ENCODE measurements at regions not wholly inside any gene's neighbourhood (a gene's known extent, or its start where the extent isn't known, plus 50 kb on each side); places are given as distances from the start of the nearest gene placed in this dataset.
"Not testable (repeated sequence)": the region's sequence is repeated elsewhere in the genome, so short reads cannot be mapped to it uniquely, and the experiment has no call there.

GRCh38 chrY:12425506-12425905, 275.5 kb upstream of the USP9Y start:
- in situ Hi-C loops (cut with MboI), result no loop called here
- TF ChIP-seq EZH2phosphoT487 (IDR thresholded peaks at IDR 0.05; ENCODE audit: insufficient read depth, low read depth) (no peak), EZH2 (IDR thresholded peaks at IDR 0.05; ENCODE audit: insufficient read depth, poor library complexity, severe bottlenecking) (no peak)
- no peaks in the 10 kb centered on the region for H3F3A ChIP-seq (ENCODE audit: insufficient read depth)

DNA sequence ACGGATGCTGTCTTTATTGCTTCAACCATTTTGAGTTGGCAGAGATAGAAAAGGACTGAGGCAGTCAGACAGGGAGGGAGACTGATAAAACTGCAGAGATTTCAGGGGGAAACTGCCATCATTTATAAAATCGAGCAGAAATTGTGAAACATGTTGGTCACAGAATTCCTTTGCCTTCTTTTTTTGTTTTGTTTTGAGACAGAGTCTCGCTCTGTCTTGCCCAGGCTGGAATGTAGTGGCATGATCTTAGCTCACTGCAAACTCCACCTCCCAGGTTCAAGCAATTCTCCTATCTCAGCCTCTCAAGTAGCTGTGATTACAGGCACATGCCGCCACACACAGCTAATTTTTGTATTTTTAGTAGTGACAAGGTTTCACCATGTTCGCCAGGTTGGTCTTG, 273.7 kb upstream of the USP9Y start:
- Histone ChIP-seq H3K4me1 (ENCODE audit: insufficient read depth) (no peaks in the 10 kb centered on the region), H3K9me3 (ENCODE audit: low read depth) (no peaks in the 10 kb centered on the region), H3F3A (ENCODE audit: insufficient read depth) (no peaks in the 10 kb centered on the region), H4K20me1 (ENCODE audit: insufficient read depth) (no peaks in the 10 kb centered on the region), H3K79me2 (ENCODE audit: insufficient read depth) (no peaks in the 10 kb centered on the region), H3K9ac (no peak overlapping the region), H2AFZ (no peak overlapping the region), H3K4me2 (ENCODE audit: unreplicated experiment) (no peak overlapping the region), H3K4me3 (no peak overlapping the region), H3K27me3 (replicated peaks; ENCODE audit: insufficient read depth) (no peaks in the 10 kb centered on the region), H3K36me3 (ENCODE audit: low read depth) (no peaks in the 10 kb centered on the region), H3K27ac (no peak overlapping the region), H3K9me2 (ENCODE audit: insufficient read depth) (no peaks in the 10 kb centered on the region)
- 47 to 57% methylated on average over 5 of the region's 5 CpGs for WGBS, 2 experiments (ENCODE audit: low coverage in 1 of 2, low lambda C conversion rate in 2 of 2, missing lambda C conversion rate in 2 of 2)
- in situ Hi-C loops (cut with MboI), result no loop called here
- DNase-seq, result no peak
- TF ChIP-seq EZH2 (IDR thresholded peaks at IDR 0.05; ENCODE audit: insufficient read depth, poor library complexity, severe bottlenecking) (no peak), EZH2phosphoT487 (IDR thresholded peaks at IDR 0.05; ENCODE audit: insufficient read depth, low read depth) (no peak)

More at GRCh38 chrY:12425506-12425905, 275.5 kb upstream of the USP9Y start:
- no peaks in the 10 kb centered on the region for H3K9me2 ChIP-seq (ENCODE audit: insufficient read depth)
- 17 to 25% methylated on average over 4 to 5 of the region's 6 CpGs for WGBS, 2 experiments (ENCODE audit: low coverage in 1 of 2, low lambda C conversion rate in 2 of 2, missing lambda C conversion rate in 2 of 2)
- H3K4me3 ChIP-seq, result no peak overlapping the region
- H3K27ac ChIP-seq, result no peak overlapping the region
- no peak for DNase-seq
- H3K9me3 ChIP-seq (ENCODE audit: low read depth), result no peaks in the 10 kb centered on the region
- no peaks in the 10 kb centered on the region for H3K4me1 ChIP-seq (ENCODE audit: insufficient read depth)
- H3K79me2 ChIP-seq (ENCODE audit: insufficient read depth), result no peaks in the 10 kb centered on the region
- H4K20me1 ChIP-seq (ENCODE audit: insufficient read depth), result no peaks in the 10 kb centered on the region
- H3K9ac ChIP-seq, result no peak overlapping the region
- no peaks in the 10 kb centered on the region for H3K36me3 ChIP-seq (ENCODE audit: low read depth)
- no peak overlapping the region for H2AFZ ChIP-seq
- H3K4me2 ChIP-seq (ENCODE audit: unreplicated experiment), result no peak overlapping the region
- no peaks in the 10 kb centered on the region for H3K27me3 ChIP-seq (replicated peaks; ENCODE audit: insufficient read depth)

DNA sequence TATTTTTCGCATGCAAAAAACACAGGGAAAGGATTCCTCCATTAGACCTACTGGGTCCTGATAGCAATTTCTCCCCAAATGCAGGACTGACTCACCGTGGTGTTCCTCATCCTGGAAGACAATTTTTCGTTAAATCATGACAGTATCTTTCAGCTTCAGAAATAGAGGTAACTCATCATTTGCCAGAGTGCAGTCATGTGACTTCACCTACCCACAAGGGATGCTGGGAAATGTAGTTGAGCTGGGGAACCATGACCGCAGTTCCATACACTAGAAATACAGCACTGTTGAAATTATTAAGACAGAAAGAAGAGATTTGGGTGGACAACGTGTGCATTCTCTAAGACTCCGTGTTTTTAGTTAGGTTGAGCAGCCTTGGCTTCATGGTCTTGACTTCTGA, 269.5 kb upstream of the USP9Y start:
- Histone ChIP-seq H3K36me3 (ENCODE audit: low read depth) (no peaks in the 10 kb centered on the region), H3K27me3 (replicated peaks; ENCODE audit: insufficient read depth) (no peaks in the 10 kb centered on the region), H4K20me1 (ENCODE audit: insufficient read depth) (no peaks in the 10 kb centered on the region), H3K4me3 (no peak overlapping the region), H2AFZ (no peak overlapping the region), H3K9me2 (ENCODE audit: insufficient read depth) (no peaks in the 10 kb centered on the region), H3K27ac (no peak overlapping the region), H3K4me2 (ENCODE audit: unreplicated experiment) (no peak overlapping the region), H3F3A (ENCODE audit: insufficient read depth) (no peaks in the 10 kb centered on the region), H3K9me3 (ENCODE audit: low read depth) (no peaks in the 10 kb centered on the region), H3K4me1 (ENCODE audit: insufficient read depth) (no peaks in the 10 kb centered on the region), H3K9ac (no peak overlapping the region), H3K79me2 (ENCODE audit: insufficient read depth) (no peaks in the 10 kb centered on the region)
- in situ Hi-C loops (cut with MboI), result no loop called here
- WGBS, 2 experiments (ENCODE audit: low coverage in 1 of 2, low lambda C conversion rate in 2 of 2, missing lambda C conversion rate in 2 of 2), result 14 to 18% methylated on average over 6 of the region's 6 CpGs
- no peak for TF ChIP-seq EZH2 (IDR thresholded peaks at IDR 0.05; ENCODE audit: insufficient read depth, poor library complexity, severe bottlenecking)
- no peak for TF ChIP-seq EZH2phosphoT487 (IDR thresholded peaks at IDR 0.05; ENCODE audit: insufficient read depth, low read depth)
- peak; percentile 12 for DNase-seq

DNA sequence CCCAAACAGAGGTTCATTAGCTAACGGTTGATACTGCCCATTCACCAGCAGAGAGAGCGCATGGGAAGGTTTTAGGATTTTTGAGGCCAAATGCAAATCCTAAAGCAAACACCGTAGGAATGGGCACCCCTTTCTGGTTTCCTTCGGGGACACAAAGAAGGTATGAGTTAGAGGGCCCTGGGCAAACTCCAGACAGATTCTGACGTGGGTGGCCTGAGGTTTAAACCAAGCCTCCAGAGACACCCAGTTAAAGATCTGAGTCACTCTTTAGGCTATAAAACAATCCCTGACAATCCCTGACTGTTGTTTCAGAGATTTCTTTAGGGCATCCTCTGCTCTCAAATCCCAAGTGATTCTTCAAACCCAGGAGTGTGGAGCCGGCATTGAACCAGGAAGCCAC, 262.2 kb upstream of the USP9Y start:
- H3F3A ChIP-seq (ENCODE audit: insufficient read depth); H3K9me2 ChIP-seq (ENCODE audit: insufficient read depth); H3K4me1 ChIP-seq (ENCODE audit: insufficient read depth); H4K20me1 ChIP-seq (ENCODE audit: insufficient read depth); DNase-seq; H3K4me3 ChIP-seq; H3K79me2 ChIP-seq (ENCODE audit: insufficient read depth); H3K27ac ChIP-seq; H3K27me3 ChIP-seq (replicated peaks; ENCODE audit: insufficient read depth); in situ Hi-C loops (cut with MboI); H2AFZ ChIP-seq; H3K9ac ChIP-seq; H3K9me3 ChIP-seq (ENCODE audit: low read depth); H3K4me2 ChIP-seq (ENCODE audit: unreplicated experiment); H3K36me3 ChIP-seq (ENCODE audit: low read depth): not testable (repeated sequence)
- WGBS, 2 experiments (ENCODE audit: low coverage in 1 of 2, low lambda C conversion rate in 2 of 2, missing lambda C conversion rate in 2 of 2), result 33 to 36% methylated on average over 3 to 5 of the region's 6 CpGs

GRCh38 chrY:12444200-12444599, 256.8 kb upstream of the USP9Y start:
- no peaks in the 10 kb centered on the region for H3K4me1 ChIP-seq (ENCODE audit: insufficient read depth)
- H3K4me2 ChIP-seq (ENCODE audit: unreplicated experiment), result no peak overlapping the region
- no peaks in the 10 kb centered on the region for H3K9me3 ChIP-seq (ENCODE audit: low read depth)
- H3K27ac ChIP-seq, result no peak overlapping the region
- H3K27me3 ChIP-seq (replicated peaks; ENCODE audit: insufficient read depth), result no peaks in the 10 kb centered on the region
- H3K9me2 ChIP-seq (ENCODE audit: insufficient read depth), result no peaks in the 10 kb centered on the region
- H2AFZ ChIP-seq, result no peak overlapping the region
- 45 to 75% methylated on average over 4 of the region's 4 CpGs for WGBS, 2 experiments (ENCODE audit: low coverage in 1 of 2, low lambda C conversion rate in 2 of 2, missing lambda C conversion rate in 2 of 2)
- in situ Hi-C loops (cut with MboI), result no loop called here
- H4K20me1 ChIP-seq (ENCODE audit: insufficient read depth), result no peaks in the 10 kb centered on the region
- no peak for DNase-seq
- H3K9ac ChIP-seq, result no peak overlapping the region
- no peak overlapping the region for H3K4me3 ChIP-seq
- H3K36me3 ChIP-seq (ENCODE audit: low read depth), result no peaks in the 10 kb centered on the region
- H3K79me2 ChIP-seq (ENCODE audit: insufficient read depth), result no peaks in the 10 kb centered on the region
- H3F3A ChIP-seq (ENCODE audit: insufficient read depth), result no peaks in the 10 kb centered on the region
- TF ChIP-seq EZH2phosphoT487 (IDR thresholded peaks at IDR 0.05; ENCODE audit: insufficient read depth, low read depth) (no peak), EZH2 (IDR thresholded peaks at IDR 0.05; ENCODE audit: insufficient read depth, poor library complexity, severe bottlenecking) (no peak)

DNA sequence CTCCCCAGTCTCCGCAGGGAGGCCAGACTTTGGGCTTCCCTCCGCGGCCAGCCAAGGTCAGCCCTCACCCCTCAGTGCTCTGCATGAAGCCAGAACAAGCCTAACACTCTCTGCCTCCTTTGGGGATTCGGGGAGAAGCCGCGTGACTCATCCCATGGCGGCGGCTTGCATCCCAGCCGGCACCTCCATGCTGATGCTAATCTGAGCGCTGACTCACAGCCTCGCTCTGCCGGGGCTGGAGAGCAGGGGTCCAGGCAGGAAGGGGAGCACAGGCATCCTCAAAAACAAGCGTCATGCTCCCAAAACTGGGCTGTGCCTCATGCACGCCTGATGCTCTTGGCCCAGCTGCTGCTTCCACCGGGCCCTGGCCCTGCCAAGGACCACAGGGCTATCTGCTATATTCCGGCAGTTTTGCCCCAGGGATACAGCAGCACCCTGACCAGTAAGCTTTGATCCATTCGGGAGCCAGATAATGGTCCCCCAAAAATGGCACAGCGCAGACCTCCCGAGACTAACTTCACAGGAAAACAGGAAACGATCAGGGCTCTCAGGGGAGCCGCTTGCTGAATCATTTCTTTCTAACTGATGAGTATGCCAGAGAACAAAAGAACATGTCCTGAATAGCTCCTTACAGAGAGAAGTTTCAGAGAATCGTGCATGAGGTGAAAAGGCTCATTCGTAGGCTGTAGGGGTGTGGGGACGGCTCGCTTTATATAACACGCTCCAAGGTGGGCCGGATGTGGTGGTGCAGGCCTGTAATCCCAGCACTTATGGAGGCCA, 254.4 kb upstream of the USP9Y start:
- H2AFZ ChIP-seq; H4K20me1 ChIP-seq (ENCODE audit: insufficient read depth); H3K9ac ChIP-seq; H3F3A ChIP-seq (ENCODE audit: insufficient read depth); H3K4me2 ChIP-seq (ENCODE audit: unreplicated experiment); H3K79me2 ChIP-seq (ENCODE audit: insufficient read depth); H3K4me3 ChIP-seq; H3K27ac ChIP-seq; H3K27me3 ChIP-seq (replicated peaks; ENCODE audit: insufficient read depth); H3K36me3 ChIP-seq (ENCODE audit: low read depth); in situ Hi-C loops (cut with MboI); H3K4me1 ChIP-seq (ENCODE audit: insufficient read depth); H3K9me3 ChIP-seq (ENCODE audit: low read depth); H3K9me2 ChIP-seq (ENCODE audit: insufficient read depth): not testable (repeated sequence)
- DNase-seq, result peak; percentile 3
- 73 to 83% methylated on average over 10 to 26 of the region's 27 CpGs for WGBS, 2 experiments (ENCODE audit: low coverage in 1 of 2, low lambda C conversion rate in 2 of 2, missing lambda C conversion rate in 2 of 2)

DNA sequence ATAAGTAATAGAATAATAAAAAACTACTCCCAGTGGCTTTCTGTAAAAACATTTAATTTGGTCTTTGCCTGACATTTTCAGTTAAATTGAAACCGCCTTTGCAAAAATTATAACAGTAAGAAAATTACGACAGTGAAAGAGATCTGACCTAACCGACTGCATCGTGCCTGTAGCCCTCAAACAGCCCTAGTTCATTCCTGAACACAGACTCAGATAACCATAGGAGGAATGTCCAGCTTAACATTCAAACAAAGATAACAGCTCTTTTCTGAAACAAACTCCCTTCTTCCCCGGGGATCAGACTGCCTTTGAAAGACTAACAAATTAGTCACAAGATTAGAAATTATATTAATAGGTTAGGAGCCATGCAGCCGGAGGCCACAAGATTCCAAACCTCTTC, 252.5 kb upstream of the USP9Y start:
- H3K27me3 ChIP-seq (replicated peaks; ENCODE audit: insufficient read depth); H3K4me3 ChIP-seq; H3K9me2 ChIP-seq (ENCODE audit: insufficient read depth); H3K9ac ChIP-seq; H3K36me3 ChIP-seq (ENCODE audit: low read depth); in situ Hi-C loops (cut with MboI); H3K9me3 ChIP-seq (ENCODE audit: low read depth); H2AFZ ChIP-seq; H3K79me2 ChIP-seq (ENCODE audit: insufficient read depth); H3K4me2 ChIP-seq (ENCODE audit: unreplicated experiment); H3K27ac ChIP-seq; H4K20me1 ChIP-seq (ENCODE audit: insufficient read depth); DNase-seq; H3F3A ChIP-seq (ENCODE audit: insufficient read depth); H3K4me1 ChIP-seq (ENCODE audit: insufficient read depth): not testable (repeated sequence)
- 56 to 62% methylated on average over 4 to 6 of the region's 6 CpGs for WGBS, 2 experiments (ENCODE audit: low coverage in 1 of 2, low lambda C conversion rate in 2 of 2, missing lambda C conversion rate in 2 of 2)

Measured in GM23248 (cell line).